ENCODE measurements at regions not wholly inside any gene's neighbourhood (a gene's known extent, or its start where the extent isn't known, plus 50 kb on each side); places are given as distances from the start of the nearest gene placed in this dataset.
"Not testable (repeated sequence)": the region's sequence is repeated elsewhere in the genome, so short reads cannot be mapped to it uniquely, and the experiment has no call there.

GRCh38 chr15:59764775-59765174 lies 75.7 kb upstream of the BNIP2 start:
- DNase-seq: no peak

GRCh38 chr15:59762558-59762957 lies 73.4 kb upstream of the BNIP2 start:
- no peak for DNase-seq

- not testable (repeated sequence) for DNase-seq
Measured at GRCh38 chr15:59760256-59760655, 71.1 kb upstream of the BNIP2 start.

GRCh38 chr15:59751552-59752413 lies 62.7 kb upstream of the BNIP2 start:
- peak; percentile 3 for DNase-seq

GRCh38 chr15:59746777-59747176 lies 57.7 kb upstream of the BNIP2 start:
- DNase-seq: peak; percentile 84

GRCh38 chr15:59741274-59741906 lies 52.3 kb upstream of the BNIP2 start:
- peak; percentile 87 for DNase-seq

- no peak for DNase-seq
Measured at GRCh38 chr15:59739557-59740186, 50.6 kb upstream of the BNIP2 start.

Measured in NCI-H1092 treated with DMSO at 0.1 percent for 48 hours (cell line).